ENCODE measurements at regions not wholly inside any gene's neighbourhood (a gene's known extent, or its start where the extent isn't known, plus 50 kb on each side); places are given as distances from the start of the nearest gene placed in this dataset.

DNA sequence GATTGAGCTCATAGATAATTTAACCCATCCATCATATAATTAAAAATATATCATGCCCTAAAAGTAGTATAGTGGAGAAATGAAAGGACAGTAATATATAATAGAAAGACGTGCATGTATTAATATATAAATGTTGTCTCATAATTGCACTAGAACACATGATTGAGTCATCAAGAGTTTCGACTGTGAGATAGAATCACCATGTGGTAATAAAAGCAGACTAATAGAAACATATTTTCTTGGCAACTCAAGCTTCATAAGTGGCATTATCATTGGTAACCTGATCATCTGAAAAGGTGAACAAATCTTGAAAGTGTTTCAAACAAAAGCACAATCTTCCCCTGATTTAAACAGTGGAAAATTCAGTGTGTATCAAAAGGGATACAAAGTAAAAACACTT is 188.8 kb downstream of the CYRIA start:
- H3K4me3 Mint-ChIP-seq (ENCODE audit: unreplicated experiment), result no peak overlapping the region
- DNase-seq (ENCODE audit: extremely low spot score, unreplicated experiment), result no peak
- H3K4me1 Mint-ChIP-seq (ENCODE audit: unreplicated experiment), result no peaks in the 10 kb centered on the region
- H3K27me3 Mint-ChIP-seq (ENCODE audit: unreplicated experiment), result no peaks in the 10 kb centered on the region
- no peak overlapping the region for H3K27ac Mint-ChIP-seq (ENCODE audit: unreplicated experiment)
- no peaks in the 10 kb centered on the region for H3K36me3 Mint-ChIP-seq (ENCODE audit: unreplicated experiment)
- H3K9me3 Mint-ChIP-seq (ENCODE audit: unreplicated experiment), result no peaks in the 10 kb centered on the region
- TF ChIP-seq, protein P1, sequence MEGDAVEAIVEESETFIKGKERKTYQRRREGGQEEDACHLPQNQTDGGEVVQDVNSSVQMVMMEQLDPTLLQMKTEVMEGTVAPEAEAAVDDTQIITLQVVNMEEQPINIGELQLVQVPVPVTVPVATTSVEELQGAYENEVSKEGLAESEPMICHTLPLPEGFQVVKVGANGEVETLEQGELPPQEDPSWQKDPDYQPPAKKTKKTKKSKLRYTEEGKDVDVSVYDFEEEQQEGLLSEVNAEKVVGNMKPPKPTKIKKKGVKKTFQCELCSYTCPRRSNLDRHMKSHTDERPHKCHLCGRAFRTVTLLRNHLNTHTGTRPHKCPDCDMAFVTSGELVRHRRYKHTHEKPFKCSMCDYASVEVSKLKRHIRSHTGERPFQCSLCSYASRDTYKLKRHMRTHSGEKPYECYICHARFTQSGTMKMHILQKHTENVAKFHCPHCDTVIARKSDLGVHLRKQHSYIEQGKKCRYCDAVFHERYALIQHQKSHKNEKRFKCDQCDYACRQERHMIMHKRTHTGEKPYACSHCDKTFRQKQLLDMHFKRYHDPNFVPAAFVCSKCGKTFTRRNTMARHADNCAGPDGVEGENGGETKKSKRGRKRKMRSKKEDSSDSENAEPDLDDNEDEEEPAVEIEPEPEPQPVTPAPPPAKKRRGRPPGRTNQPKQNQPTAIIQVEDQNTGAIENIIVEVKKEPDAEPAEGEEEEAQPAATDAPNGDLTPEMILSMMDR (IDR thresholded peaks at IDR 0.05), result no peak

DNA sequence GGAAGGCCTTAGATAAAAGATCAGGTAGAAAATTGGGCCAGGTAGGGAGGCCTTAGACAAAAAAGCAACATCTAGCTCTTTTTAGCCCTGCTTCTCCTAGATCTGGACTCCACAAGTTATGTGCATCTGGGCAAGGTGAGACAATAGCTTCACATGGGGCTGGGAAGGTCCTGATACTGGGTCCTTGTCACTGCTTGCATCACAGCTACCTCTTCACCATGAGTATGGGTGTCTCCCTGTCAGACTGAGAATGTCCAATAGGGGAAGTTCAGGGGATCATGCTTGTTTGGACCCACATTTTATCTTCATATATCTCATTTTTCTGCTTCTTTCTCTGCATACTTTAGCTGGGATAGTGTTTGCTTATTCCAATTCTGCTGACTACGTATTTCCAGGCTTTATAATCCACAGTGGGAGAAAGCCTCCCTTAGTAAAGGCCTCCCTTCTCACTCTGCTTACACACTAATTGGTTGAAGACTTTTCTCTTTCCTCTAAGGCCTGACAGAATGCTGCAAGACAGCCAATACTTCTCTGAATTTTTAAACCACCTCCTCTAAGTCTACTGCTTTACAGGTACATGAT is 189.6 kb downstream of the CYRIA start:
- Mint-ChIP-seq H3K4me1 (ENCODE audit: unreplicated experiment) (no peaks in the 10 kb centered on the region), H3K27me3 (ENCODE audit: unreplicated experiment) (no peaks in the 10 kb centered on the region), H3K9me3 (ENCODE audit: unreplicated experiment) (no peaks in the 10 kb centered on the region), H3K4me3 (ENCODE audit: unreplicated experiment) (no peak overlapping the region), H3K27ac (ENCODE audit: unreplicated experiment) (no peak overlapping the region), H3K36me3 (ENCODE audit: unreplicated experiment) (no peaks in the 10 kb centered on the region)
- DNase-seq (ENCODE audit: extremely low spot score, unreplicated experiment), result no peak
- TF ChIP-seq, protein P1 (IDR thresholded peaks at IDR 0.05), result no peak

DNA sequence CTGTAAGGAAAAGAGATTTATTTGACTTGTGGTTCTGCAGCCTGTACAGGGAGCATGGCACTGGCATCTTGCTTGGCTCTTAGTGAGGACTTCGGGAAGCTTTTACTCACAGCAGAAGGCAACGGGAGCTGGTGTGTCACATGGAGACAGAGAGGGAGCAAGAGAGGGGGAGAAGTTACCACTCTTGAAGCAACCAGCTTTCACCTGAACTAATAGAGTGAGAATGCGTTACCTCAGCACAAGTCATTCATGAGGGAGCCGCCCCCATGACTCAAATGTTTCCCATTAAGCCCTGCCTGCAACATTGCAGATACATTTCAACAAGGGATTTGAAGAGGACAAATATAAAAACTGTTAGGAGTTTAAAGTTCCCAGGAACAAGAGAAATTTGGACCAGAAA is 190.0 kb downstream of the CYRIA start:
- no peaks in the 10 kb centered on the region for H3K9me3 Mint-ChIP-seq (ENCODE audit: unreplicated experiment)
- TF ChIP-seq, protein P1 (IDR thresholded peaks at IDR 0.05), result no peak
- H3K4me3 Mint-ChIP-seq (ENCODE audit: unreplicated experiment), result no peak overlapping the region
- H3K27ac Mint-ChIP-seq (ENCODE audit: unreplicated experiment), result no peak overlapping the region
- H3K27me3 Mint-ChIP-seq (ENCODE audit: unreplicated experiment), result no peaks in the 10 kb centered on the region
- DNase-seq (ENCODE audit: extremely low spot score, unreplicated experiment), result no peak
- no peaks in the 10 kb centered on the region for H3K36me3 Mint-ChIP-seq (ENCODE audit: unreplicated experiment)
- no peaks in the 10 kb centered on the region for H3K4me1 Mint-ChIP-seq (ENCODE audit: unreplicated experiment)

DNA sequence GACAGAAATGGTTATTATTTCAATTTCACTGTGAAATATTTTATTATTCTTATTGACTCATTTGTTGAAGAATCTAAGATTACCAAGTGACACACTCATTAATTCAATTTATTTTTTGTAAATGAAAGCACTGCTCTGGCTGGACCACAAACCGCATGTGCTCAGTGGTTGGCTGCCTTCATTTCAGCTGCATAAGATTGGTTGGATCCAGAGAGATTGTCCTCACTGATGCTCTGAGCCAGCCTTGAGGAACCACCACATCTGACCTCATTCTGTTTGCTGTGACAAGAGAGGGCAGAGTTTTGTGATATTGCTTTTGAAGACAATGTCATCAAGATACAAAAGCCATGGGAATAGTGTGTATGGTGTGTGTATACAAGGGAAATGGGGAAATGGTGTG is 192.1 kb downstream of the CYRIA start:
- no peak for DNase-seq (ENCODE audit: extremely low spot score, unreplicated experiment)
- TF ChIP-seq, protein P1 (IDR thresholded peaks at IDR 0.05), result no peak
- H3K36me3 Mint-ChIP-seq (ENCODE audit: unreplicated experiment), result no peaks in the 10 kb centered on the region
- no peaks in the 10 kb centered on the region for H3K4me1 Mint-ChIP-seq (ENCODE audit: unreplicated experiment)
- no peak overlapping the region for H3K27ac Mint-ChIP-seq (ENCODE audit: unreplicated experiment)
- H3K27me3 Mint-ChIP-seq (ENCODE audit: unreplicated experiment), result no peaks in the 10 kb centered on the region
- peaks cover 4% of the 10 kb centered on the region for H3K9me3 Mint-ChIP-seq (ENCODE audit: unreplicated experiment)
- H3K4me3 Mint-ChIP-seq (ENCODE audit: unreplicated experiment), result no peak overlapping the region

DNA sequence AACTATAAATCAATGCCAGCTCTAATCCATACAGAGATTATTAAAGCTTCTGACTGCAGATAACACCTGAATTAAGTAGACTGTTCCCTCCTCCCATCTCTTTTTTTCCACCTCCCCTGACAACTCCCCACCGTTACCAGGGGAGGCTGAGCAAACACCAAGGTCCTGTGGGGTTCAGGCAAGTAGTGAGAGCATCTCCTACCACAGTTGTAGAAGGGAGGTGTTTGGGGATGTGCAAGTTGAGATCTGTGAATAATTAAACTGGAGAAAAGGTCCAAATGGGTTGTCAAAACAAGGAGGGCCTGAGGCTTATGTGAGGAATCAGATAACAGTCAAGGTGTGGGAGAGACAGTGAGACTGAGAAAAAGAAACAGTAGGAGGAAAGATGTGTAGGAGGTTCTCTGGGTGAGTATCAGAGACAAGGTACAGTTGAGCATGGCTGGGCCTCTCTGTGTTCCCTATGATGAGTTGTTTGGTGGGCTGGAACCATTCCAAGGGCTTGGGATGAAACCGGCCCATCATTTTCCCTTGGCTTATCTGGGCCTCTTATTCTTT is 194.6 kb downstream of the CYRIA start:
- DNase-seq (ENCODE audit: extremely low spot score, unreplicated experiment), result no peak
- Mint-ChIP-seq H3K4me3 (ENCODE audit: unreplicated experiment) (no peak overlapping the region), H3K4me1 (ENCODE audit: unreplicated experiment) (no peaks in the 10 kb centered on the region), H3K27ac (ENCODE audit: unreplicated experiment) (no peak overlapping the region), H3K9me3 (ENCODE audit: unreplicated experiment) (peaks cover 12% of the 10 kb centered on the region), H3K36me3 (ENCODE audit: unreplicated experiment) (no peaks in the 10 kb centered on the region), H3K27me3 (ENCODE audit: unreplicated experiment) (no peaks in the 10 kb centered on the region)
- TF ChIP-seq, protein P1 (IDR thresholded peaks at IDR 0.05), result no peak

All from osteocyte (in vitro differentiated cells).